HG02884 (cell line): ENCODE measurements at regions not wholly inside any gene's neighbourhood (a gene's known extent, or its start where the extent isn't known, plus 50 kb on each side); places are given as distances from the start of the nearest gene placed in this dataset.
"Not testable (repeated sequence)": the region's sequence is repeated elsewhere in the genome, so short reads cannot be mapped to it uniquely, and the experiment has no call there.

Source experiments
- ATAC-seq: cut with Tn5 transposase; IDR thresholded peaks from one replicate; pipeline ENCODE4 v1.9.1; 2021; ENCODE audit warnings: mild to moderate bottlenecking, moderate library complexity; ENCODE audit not compliant: unreplicated experiment

DNA sequence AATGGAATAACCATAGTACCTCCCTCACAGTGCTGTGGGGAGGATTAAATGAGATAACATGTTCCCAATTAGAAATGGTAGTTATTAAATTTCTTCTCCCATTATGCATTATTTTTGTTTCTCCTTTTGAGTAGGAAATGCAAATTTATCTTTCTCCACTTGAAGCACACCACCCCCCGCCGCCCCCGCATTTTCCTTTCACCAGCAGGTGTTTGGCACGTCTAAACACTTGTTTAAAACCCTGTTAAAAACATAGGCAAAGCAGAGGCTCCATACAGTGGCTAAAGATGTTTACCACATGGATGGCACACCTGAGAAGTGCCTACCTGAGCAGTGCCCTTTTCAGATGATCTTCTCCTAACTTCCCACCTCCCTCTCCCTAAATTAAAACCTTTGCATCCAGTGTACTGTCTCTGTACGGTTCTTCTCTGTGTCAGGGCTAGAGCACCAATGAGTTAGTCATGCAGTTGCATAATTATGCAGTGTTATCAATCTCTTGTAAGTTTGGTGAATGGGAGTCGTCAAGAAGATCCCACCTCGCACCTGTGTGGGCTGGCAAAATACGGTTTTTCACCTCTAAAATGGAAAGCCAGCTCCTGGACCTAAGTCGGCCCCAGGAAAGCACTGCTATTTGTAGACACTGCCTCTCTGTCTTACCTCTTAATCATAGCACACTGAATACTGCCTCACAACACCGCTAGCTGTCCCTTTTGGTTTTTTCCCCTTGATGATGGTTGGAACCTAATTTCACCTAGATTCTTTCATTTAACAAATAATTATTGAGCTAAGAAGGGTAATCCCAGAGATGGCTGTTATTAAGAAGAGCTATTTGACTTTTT is 122.0 kb downstream of the CT47B1 start:
- ATAC-seq: peak; percentile 31

DNA sequence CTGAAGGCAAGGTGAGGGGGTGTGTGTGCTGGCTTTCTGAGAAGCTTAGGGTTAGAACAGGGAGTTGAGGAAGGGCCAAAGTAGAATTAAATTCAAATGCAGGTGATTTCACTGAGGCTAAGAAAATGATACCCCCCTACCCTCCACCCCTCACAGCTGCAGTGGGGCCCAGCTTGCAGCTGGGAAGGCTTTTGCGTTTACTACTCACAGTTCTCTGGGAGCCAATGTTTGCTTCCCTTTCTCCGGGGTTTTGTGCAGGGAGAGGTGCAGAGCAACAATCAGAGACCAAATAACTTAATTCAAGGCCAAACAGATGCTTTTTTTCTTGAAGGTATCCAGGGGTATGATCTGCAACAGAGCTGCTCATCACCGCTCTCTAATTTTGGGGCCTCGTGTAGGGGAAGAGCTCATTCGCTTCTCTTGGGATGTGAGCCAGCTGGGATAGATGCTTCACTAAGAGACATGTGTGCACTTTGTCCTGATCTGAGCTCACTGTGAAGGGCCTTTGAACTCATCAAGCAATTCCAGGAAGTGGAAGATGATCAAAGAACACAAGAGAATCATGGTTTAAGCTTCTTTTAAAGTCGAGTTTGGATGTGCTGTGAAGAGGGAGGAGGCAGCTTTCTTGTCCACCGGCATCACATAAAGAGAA is 122.7 kb upstream of the C1GALT1C1 start:
- no peak for ATAC-seq

- no peak for ATAC-seq
Measured at GRCh38 chrX:120751683-120752082, 121.8 kb upstream of the C1GALT1C1 start.

GRCh38 chrX:120750381-120750780 is 120.5 kb upstream of the C1GALT1C1 start:
- no peak for ATAC-seq

- ATAC-seq: peak; percentile 67
Measured at GRCh38 chrX:120749141-120749846, 119.4 kb upstream of the C1GALT1C1 start.

GRCh38 chrX:120746153-120746552 is 116.3 kb upstream of the C1GALT1C1 start:
- ATAC-seq: no peak

GRCh38 chrX:120742946-120743665 is 113.3 kb upstream of the C1GALT1C1 start:
- ATAC-seq: no peak

DNA sequence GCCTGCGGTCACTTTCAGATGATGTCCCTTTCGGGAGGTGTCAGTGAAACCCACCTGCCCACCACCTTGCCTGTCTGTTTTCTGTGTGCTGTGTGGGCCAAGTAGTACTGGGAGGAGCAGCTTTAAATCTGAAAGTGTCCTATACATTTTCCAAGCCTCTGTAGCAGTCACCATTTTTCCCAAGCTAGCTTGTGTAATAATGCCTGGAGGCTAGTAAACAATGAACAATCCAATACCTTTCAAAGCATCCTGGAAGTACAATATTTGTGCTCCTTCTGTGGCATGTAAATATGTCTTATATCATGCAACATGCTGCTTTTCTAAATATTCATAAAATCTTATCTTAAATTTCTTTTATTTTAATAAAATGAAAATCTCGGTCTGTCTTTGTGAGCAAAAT is 111.6 kb upstream of the C1GALT1C1 start:
- ATAC-seq: no peak

GRCh38 chrX:120740072-120740471 is 110.2 kb upstream of the C1GALT1C1 start:
- no peak for ATAC-seq

DNA sequence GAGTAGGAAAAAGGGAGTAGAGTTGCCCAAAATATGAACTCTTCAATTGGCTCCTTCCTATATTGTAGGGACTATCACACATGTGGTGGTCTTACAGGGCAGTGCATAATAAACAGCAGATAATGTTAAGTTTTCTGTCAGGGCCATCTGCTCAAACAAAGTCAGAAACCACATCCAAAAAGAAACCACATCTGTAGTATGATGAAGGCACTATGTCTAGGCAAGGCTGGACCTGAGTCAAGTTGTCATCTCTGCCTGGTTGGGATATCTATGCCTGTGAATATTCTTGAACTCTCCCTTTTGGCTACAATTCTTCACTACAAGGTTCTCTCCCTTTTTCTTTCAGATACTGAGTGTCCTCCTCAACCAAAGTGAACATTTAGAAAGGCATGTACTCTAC is 109.4 kb upstream of the C1GALT1C1 start:
- no peak for ATAC-seq

GRCh38 chrX:120736989-120737388 is 107.1 kb upstream of the C1GALT1C1 start:
- ATAC-seq: no peak

DNA sequence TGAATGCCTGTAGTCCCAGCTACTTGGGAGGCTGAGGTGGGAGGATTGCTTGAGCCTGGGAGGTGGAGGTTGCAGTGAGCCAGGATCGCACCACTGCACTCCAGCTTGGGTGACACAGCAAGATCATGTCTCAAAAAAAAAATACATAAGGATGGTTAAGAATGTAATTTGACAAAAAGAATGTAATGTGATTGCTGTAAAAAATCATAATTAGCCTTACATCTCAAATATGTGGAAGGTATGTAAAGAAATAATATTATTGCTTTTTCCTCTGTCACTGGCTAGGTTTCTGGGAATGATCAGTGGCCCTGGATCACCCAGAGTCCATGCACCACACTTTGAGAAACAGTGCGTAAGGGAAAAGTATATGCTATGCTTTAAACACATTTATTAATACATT is 106.1 kb upstream of the C1GALT1C1 start:
- no peak for ATAC-seq

DNA sequence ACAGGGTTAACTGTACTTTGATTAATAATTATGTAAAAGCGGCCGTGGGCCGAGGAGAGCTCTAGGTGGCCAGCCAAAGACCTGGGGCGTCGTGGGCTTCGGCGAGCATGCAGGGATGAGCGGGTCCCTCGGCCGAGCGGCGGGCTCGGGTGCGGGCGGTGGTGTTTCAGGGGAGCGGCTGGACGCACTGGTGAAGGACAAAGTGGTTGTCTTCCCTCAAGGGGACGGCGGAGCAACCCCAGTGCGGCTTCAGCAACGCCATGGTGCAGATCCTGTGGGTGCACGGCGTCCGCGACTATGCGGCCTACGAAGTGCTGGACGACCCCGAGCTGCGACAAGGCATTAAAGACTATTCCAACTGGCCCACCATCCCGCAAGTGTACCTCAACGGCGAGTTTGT is 103.0 kb upstream of the C1GALT1C1 start:
- ATAC-seq: no peak

GRCh38 chrX:120732461-120732860 is 102.6 kb upstream of the C1GALT1C1 start:
- no peak for ATAC-seq

DNA sequence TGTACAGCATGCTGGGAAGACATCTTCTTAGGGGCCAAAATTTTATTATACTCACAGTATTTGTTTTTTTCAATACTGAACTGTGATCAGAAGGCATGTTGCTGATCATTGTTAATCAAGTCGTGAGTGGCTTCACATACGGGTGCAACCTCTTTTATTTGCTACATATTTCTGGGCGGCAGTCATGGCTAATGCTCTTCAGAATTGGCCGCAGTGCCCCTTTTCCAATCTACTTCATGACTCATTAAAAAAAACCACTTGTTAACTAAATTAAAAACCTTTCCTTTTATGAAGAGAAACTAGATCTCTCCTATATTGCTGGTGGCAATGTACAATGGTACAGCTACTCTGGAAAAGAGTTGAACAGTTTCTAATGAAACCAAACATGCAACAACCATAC is 101.5 kb upstream of the C1GALT1C1 start:
- no peak for ATAC-seq

DNA sequence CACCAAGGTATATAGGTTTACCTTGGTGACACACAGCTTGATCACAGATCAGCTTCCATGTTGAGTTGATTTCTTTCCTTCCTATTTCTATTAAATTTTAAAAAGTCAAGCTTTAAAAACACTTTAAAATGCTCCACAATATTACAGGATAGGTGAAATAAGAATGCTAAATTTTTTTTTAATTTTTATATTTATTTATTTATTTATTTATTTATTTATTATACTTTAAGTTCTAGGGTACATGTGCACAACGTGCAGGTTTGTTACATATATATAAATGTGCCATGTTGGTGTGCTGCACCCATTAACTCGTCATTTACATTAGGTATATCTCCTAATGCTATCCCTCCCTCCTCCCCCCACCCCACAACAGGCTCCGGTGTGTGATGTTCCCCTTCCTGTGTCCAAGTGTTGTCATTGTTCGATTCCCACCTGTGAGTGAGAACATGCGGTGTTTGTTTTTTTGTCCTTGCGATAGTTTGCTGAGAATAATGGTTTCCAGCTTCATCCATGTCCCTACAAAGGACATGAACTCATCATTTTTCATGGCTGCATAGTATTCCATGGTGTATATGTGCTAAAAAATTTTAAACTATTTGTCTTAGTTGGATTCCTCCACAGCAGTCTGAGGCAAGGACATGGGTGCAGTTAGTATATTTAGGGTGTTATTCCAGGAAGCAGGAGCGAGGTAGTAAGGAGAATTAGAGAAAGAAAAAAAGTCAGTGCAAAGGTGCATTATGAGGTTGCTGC is 99.8 kb upstream of the C1GALT1C1 start:
- ATAC-seq: not testable (repeated sequence)

DNA sequence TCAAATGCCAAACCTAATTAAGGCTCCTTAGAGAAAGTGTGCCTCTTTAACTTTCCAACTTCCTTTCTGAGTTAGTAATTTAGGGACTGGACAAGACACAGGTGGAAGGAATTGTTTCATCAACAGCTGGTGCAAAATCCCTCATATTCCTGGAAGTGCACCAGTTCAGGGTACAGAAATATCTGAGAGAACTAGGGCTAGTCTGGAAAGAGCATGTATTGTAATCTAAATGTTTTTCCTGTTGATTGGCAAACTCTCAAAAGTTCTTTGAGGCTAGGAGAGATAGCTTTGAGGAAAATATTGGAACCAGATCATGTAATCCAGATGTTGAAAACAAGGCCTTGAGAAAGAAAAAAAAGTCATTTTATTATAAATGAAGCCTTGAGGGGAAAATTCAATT is 98.1 kb upstream of the C1GALT1C1 start:
- ATAC-seq: no peak

DNA sequence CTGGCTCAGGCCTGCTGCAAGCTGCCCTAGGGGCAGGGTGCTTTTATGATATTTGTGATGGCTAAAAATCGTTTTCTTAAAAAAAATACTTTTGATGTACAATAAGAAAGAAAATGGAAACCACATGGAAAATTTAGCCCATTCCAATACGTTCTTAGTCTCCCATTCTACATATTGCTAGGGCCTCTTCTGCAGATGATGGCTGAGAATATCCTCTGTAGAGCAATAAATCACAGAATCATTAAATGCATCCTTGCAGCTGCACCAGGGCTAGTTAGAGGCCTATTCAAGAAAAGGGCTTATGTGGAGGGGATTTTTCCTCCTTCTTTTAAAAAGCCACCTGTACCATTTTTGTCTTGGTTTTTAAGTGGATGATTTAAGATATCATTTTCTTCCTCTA is 97.6 kb upstream of the C1GALT1C1 start:
- no peak for ATAC-seq

GRCh38 chrX:120726294-120726693 is 96.4 kb upstream of the C1GALT1C1 start:
- ATAC-seq: peak; percentile 99

GRCh38 chrX:120725874-120726273 is 96.0 kb upstream of the C1GALT1C1 start:
- no peak for ATAC-seq
